ENCODE measurements at regions not wholly inside any gene's neighbourhood (a gene's known extent, or its start where the extent isn't known, plus 50 kb on each side); places are given as distances from the start of the nearest gene placed in this dataset.

DNA sequence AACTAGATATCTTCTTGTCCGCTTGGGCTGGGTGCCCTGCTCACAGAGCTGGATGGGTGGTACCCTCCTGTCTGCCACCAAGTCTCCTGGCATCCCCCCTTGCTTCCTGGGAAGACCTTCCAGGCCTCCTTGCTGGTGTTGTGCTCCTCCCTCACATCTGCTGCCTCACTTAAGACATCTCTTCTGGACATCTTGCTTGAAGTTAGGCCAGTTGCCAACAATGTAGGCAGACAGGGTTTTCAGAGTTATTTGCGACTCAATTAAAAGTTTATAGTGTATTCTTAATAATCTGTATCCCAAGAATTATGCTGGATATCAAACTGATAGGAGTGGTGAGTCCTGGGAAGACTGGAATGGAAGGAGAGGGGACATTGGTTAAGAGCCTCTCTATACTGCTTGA is 64.0 kb upstream of the TNRC6B start:
- TF ChIP-seq, protein P1, sequence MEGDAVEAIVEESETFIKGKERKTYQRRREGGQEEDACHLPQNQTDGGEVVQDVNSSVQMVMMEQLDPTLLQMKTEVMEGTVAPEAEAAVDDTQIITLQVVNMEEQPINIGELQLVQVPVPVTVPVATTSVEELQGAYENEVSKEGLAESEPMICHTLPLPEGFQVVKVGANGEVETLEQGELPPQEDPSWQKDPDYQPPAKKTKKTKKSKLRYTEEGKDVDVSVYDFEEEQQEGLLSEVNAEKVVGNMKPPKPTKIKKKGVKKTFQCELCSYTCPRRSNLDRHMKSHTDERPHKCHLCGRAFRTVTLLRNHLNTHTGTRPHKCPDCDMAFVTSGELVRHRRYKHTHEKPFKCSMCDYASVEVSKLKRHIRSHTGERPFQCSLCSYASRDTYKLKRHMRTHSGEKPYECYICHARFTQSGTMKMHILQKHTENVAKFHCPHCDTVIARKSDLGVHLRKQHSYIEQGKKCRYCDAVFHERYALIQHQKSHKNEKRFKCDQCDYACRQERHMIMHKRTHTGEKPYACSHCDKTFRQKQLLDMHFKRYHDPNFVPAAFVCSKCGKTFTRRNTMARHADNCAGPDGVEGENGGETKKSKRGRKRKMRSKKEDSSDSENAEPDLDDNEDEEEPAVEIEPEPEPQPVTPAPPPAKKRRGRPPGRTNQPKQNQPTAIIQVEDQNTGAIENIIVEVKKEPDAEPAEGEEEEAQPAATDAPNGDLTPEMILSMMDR (IDR thresholded peaks at IDR 0.05): no peak
- TF ChIP-seq GATA2 (CRISPR knock-in tag; IDR thresholded peaks at IDR 0.05) (no peak), YY1 (IDR thresholded peaks at IDR 0.05; ENCODE audit: low read depth) (no peak), POLR2AphosphoS5 (IDR thresholded peaks at IDR 0.05; ENCODE audit: low read depth, low read length) (no peak), SIN3A (IDR thresholded peaks at IDR 0.05; ENCODE audit: borderline replicate concordance, low read depth, low read length) (no peak)
